GM12873 (cell line): ENCODE measurements at regions not wholly inside any gene's neighbourhood (a gene's known extent, or its start where the extent isn't known, plus 50 kb on each side); places are given as distances from the start of the nearest gene placed in this dataset.

Source experiments
- TF ChIP-seq, protein P1 (sequence below): IDR thresholded peaks from 2 replicates; pipeline ENCODE4 v1.5.1; 2012; ENCODE audit warnings: low read depth, mild to moderate bottlenecking, moderate library complexity, low read length, control low read depth; ENCODE audit not compliant: insufficient read depth; ENCODE audit errors: missing control alignments

DNA sequence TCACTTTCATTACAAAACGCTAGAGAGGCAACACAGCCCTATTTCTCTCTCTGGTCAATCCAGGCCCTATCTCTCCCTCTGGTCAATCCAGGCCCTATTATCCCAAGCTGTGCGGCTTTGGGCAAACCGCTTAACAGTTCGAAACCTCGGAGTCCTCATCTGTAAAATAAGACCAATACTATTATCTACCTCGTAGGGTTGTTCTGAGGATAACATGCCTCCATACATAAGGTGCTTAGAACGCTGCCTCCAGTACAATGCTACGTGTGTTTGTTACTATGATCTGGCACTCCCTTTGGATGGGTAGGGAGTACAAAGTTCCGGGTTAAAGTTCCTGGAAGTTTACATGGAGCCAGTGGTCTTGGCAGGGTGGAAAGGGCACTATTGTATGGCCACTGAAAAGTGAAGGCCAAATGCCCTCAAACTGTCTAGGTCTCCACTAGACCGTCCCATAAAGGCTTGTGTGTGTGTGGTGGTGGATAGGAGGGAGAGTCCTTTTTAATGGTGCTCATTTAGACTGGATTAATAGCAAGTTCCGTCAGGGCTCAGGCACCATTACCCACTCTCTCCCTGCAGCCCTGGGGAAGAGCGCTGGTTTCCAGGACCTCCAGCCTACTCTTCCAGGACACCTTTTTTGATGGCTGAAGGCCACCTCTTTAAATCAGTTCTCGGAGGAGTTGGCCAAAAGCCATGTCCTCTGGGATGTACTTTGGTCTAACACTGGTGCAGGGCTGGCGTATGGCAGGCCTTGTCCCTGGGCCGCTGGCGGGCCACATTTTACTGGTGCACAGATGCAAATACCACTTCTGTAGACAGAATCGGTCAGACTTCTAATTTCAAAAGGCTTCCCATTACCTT lies 75.6 kb upstream of the BCOR start:
- TF ChIP-seq, protein P1, sequence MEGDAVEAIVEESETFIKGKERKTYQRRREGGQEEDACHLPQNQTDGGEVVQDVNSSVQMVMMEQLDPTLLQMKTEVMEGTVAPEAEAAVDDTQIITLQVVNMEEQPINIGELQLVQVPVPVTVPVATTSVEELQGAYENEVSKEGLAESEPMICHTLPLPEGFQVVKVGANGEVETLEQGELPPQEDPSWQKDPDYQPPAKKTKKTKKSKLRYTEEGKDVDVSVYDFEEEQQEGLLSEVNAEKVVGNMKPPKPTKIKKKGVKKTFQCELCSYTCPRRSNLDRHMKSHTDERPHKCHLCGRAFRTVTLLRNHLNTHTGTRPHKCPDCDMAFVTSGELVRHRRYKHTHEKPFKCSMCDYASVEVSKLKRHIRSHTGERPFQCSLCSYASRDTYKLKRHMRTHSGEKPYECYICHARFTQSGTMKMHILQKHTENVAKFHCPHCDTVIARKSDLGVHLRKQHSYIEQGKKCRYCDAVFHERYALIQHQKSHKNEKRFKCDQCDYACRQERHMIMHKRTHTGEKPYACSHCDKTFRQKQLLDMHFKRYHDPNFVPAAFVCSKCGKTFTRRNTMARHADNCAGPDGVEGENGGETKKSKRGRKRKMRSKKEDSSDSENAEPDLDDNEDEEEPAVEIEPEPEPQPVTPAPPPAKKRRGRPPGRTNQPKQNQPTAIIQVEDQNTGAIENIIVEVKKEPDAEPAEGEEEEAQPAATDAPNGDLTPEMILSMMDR: no peak

DNA sequence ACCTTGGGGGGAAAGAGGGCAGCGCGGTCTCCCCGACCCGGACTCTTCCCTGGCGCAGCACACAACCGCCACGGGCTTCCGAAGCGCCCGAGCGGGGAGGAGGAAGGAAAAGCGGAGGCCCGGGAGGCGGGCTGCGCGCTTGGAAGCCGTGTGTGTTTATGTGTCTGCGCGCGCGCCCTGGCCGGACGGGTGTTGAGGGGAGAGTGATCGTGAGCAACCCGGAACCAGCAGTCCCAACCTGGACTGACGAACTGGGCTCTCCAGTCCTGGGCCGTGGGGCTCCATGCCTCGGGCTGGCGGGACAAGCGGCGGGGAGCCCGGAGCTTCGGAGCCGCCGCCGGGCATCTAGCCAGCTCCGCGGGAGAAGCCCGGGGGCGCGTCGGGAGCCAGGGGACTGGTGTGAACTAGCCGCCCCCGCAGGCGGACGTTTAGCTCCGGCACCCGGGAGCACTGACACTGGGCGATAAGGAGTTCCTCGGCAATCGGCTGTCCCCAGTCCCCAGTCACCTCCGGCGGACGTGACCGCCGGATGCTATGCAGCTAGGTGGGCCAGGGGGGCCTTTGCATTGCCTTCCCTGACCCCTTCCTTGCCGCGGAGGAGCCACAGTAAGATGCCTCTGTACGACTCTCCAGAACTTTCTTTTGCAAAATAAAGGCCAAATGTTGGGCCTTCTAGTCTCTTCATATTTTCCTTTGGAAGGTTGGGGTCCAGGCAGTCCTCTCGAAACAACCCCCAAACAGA lies 74.8 kb upstream of the BCOR start:
- TF ChIP-seq, protein P1: no peak

DNA sequence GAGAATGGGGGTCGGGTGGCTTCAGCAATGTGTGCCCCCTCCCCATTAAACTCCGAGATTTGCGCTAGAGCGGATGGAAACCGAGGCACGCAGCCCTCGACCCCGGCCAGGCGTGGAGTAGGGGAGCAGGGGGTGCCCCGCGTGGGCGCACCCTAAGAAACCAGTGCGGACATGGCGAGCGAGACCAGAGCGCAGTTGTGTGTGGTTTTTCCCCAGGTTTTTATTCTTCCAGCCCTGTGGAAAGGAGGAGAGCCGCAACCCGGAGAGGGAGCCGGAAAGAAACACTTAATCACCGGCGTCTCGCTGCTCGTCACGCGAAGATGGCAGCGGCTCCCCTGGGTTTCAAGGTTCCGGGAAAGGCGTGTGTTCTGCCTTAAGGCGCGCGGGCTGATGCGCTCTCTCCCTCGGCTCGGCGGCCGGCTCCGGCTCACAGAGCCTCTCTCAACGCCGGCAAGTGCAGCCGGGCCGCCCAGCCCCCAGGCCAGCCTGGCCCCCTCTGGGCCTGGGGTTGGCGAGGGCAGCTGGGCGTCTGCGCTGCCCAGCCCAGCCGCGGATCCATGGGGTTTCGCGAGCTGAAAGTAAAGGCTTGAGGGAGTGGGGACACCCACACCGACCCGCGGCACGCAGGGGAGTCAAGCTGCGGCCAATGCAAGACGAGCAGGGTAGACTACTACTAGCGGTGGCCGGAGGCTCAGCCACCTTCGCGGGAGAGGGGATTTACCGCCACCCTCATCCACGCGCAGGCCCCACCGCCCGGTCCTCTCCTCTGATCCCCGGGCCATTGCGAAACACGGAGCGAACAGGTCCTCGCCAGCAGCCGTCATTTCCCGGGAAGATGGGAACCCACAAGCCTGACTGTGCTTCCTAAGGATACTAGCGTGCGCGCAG lies 74.0 kb upstream of the BCOR start:
- TF ChIP-seq, protein P1: peak; percentile 12

DNA sequence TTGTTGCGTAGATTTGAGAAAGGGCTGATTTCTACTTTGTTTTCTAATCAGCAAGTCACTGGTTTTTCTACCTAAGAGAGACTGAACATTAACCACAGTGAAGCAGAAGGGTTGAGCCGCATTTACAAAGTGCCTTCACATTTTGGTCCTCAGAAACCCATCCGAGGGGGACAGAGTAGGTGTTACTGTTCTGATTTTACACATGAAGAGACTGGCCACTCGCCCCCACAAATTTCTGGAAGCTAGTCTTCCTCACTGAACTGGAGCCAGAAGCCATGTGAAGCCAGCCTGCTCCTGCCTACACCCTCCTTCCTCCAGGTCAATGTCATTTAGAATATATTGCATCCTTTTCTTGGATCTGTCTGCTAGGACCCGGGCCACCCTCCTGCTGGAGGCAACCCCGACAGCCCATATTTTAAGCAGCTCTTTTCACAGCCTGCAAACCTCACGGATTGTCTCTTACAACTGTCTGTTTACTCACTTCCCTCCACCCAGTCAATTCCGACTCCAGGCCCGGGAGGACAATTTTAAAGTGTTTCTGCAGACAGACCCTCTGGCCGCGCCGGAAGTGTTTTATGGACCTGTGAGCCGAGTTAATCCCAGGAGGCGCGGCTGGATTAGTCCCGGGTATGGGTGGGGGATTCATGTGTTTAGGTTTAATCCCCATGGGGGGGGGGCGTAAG lies 73.2 kb upstream of the BCOR start:
- TF ChIP-seq, protein P1: no peak

DNA sequence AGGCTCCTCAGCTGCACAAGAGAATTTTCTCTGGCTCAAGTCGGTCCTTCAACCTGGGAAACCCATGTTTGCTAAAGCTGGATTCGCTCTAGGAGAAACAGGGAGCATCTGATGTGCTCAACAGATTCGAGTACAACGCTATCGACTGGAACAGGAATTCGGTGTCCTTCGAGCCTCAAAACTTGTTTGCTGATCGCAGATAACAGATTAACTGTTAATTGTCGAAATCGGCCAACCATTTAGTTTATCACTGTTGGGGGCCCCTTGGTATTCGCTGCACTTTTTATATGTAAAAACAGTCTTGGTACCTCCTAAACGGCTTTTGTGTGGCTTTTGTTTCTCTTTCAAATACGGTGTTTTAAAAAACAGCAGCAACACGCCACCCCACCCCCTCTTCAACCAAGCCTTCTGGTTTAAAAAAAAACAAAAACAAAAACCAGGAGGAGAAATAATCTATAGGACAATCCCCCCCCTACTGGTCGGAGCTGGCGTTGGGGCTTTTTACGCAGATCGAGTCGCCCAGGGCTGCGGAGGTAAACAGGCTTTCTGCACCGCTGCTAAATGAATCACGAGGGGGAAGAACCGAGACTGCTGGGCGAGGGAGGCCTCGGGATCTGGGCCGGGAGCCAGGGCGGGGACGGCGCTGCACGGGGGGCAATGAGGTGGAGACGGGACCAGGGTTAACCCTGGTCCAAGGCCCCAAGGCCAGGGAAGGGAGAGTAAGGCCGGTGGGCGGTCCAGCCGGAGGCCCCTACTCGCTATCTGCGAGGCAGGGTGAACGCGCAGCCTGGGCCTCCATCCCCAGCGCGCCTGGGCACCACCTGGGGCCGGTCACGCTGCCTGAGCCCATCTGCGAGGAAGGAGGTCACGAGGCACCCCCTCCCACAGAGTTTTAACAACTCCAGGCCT lies 71.7 kb upstream of the BCOR start:
- TF ChIP-seq, protein P1: peak; percentile 53

DNA sequence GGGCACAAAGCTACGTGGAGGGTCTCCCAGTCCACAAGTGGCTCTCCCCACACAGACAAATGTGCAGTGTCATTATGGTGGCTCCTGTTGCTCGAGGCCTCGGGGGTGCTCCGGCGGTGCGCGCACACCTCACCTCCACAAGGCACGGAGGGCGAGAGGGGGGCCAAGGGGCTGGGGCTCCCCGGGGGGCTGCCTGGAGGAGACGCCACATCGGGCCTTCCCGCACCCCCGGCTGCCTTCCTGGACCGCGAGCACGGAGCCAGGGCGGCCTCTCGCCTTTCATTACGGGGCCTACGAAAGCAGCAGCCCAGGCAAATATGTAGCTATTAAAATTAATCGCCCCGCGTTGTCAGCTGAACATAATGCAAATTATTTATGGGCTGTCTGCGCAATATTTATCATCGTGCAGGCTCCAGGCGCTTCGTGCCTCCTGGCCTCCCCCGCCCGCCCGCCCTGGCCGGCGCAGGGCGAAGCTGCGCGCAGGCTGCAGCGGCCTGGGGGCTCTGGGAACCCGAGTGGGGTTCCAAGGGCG lies 70.8 kb upstream of the BCOR start:
- TF ChIP-seq, protein P1: no peak
